Natural killer cell (primary cell): ENCODE measurements at regions not wholly inside any gene's neighbourhood (a gene's known extent, or its start where the extent isn't known, plus 50 kb on each side); places are given as distances from the start of the nearest gene placed in this dataset.

Source experiments
- ATAC-seq, 3 donors: fragments of 150-1000 bp in 2 of 3; fragments of 200-7000 bp in 1 of 3; cut with Tn5 transposase; 1 replicate in 1 of 3; 2 replicates in 2 of 3; pipeline ENCODE4 v1.10.0; 2021; ENCODE audit warnings: mild to moderate bottlenecking in 2 of 3, moderate library complexity in 2 of 3
- DNase-seq, 2 donors: peaks; one replicate each; pipeline versions ENCODE4 v3.0.0 to v3.0.0-alpha.2; 2013 to 2021; ENCODE audit warnings: mixed read lengths in 1 of 2
- H3K27ac ChIP-seq: one replicate; pipeline ENCODE4 v1.5.1; 2013; ENCODE audit warnings: mild to moderate bottlenecking, low read length
- H3K27me3 ChIP-seq: one replicate; pipeline ENCODE4 v1.6.1; 2013; ENCODE audit warnings: low read length; ENCODE audit not compliant: control insufficient read depth, insufficient read depth
- H3K36me3 ChIP-seq: one replicate; pipeline ENCODE4 v1.6.1; 2013; ENCODE audit warnings: low read length; ENCODE audit not compliant: control insufficient read depth, insufficient read depth
- H3K4me1 ChIP-seq: one replicate; pipeline ENCODE4 v1.6.1; 2013; ENCODE audit warnings: low read length; ENCODE audit not compliant: control insufficient read depth, insufficient read depth
- H3K4me3 ChIP-seq: one replicate; pipeline ENCODE4 v1.5.1; 2013; ENCODE audit warnings: low read length
- H3K9me3 ChIP-seq: one replicate; pipeline ENCODE4 v1.6.1; 2013; ENCODE audit warnings: low read length; ENCODE audit not compliant: control insufficient read depth, insufficient read depth
- H3K27ac Mint-ChIP-seq, 2 donors: one replicate each; pipeline ENCODE4 v1.8.0; 2022; ENCODE audit warnings: mild to moderate bottlenecking in 2 of 2, mixed read lengths in 2 of 2, moderate library complexity in 1 of 2
- H3K27me3 Mint-ChIP-seq, 2 donors: one replicate each; pipeline ENCODE4 v1.8.0; 2022; ENCODE audit warnings: low read depth in 2 of 2, mixed read lengths in 2 of 2
- H3K36me3 Mint-ChIP-seq: one replicate; pipeline ENCODE4 v1.8.0; 2022; ENCODE audit warnings: mixed read lengths
- H3K4me1 Mint-ChIP-seq, 2 donors: one replicate each; pipeline ENCODE4 v1.8.0; 2022; ENCODE audit warnings: mixed read lengths in 2 of 2
- H3K4me3 Mint-ChIP-seq: one replicate; pipeline ENCODE4 v1.8.0; 2022; ENCODE audit warnings: mild to moderate bottlenecking, moderate library complexity, mixed read lengths
- H3K9me3 Mint-ChIP-seq, 2 donors: one replicate each; pipeline ENCODE4 v1.8.0; 2022; ENCODE audit warnings: mixed read lengths in 2 of 2
- CTCF ChIP-seq: fragments of 200-600 bp; IDR thresholded peaks from one replicate; pipeline ENCODE4 v1.8.0; 2022; ENCODE audit warnings: antibody characterized with exemption
- WGBS: methylation state at CpG from one replicate; pipeline ENCODE4 v1.1.7; 2013; ENCODE audit warnings: missing lambda C conversion rate; ENCODE audit not compliant: insufficient coverage; 5-methylcytosine and 5-hydroxymethylcytosine counted together
- intact Hi-C: fragments of 100-400 bp; cut with micrococcal nuclease; formaldehyde crosslinking; loops from one replicate; pipeline ENCODE4 v1.14.2; 2022

DNA sequence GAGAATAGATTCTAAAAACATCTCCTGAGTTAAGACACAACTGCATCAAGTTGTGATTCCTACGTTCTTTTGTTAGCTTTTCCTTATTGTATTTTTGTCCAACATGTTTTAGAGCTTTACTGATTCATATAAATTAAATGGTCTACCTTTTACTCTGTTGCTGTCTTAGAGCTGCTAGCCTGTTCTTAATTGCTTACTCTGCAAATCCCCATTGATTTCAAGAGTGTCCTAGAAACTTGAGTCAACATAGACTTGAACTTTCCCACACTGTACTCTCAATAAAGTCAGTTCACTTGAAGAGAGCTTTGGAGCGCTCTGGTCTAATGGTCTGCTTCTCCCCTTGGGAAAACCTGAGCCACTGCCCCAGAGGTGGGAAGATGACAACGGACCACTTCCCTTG lies 343.9 kb downstream of the CCER1 start:
- Histone ChIP-seq H3K9me3 (no peaks in the 10 kb centered on the region), H3K4me1 (no peaks in the 10 kb centered on the region), H3K4me3 (no peak overlapping the region), H3K36me3 (no peaks in the 10 kb centered on the region), H3K27ac (no peak overlapping the region), H3K27me3 (no peaks in the 10 kb centered on the region)
- no peak overlapping the region for H3K4me3 Mint-ChIP-seq
- no peaks in the 10 kb centered on the region for H3K27me3 Mint-ChIP-seq
- intact Hi-C loops = no loop called here
- no peak overlapping the region for H3K27ac Mint-ChIP-seq
- DNase-seq (no peak), ATAC-seq (no peak)
- no peak for TF ChIP-seq CTCF
- 71% methylated on average over 3 of the region's 3 CpGs for WGBS
- no peaks in the 10 kb centered on the region for H3K36me3 Mint-ChIP-seq
- H3K4me1 Mint-ChIP-seq = no peaks in the 10 kb centered on the region
- peaks cover 2 to 8% of the 10 kb centered on the region in 2 donors for H3K9me3 Mint-ChIP-seq

DNA sequence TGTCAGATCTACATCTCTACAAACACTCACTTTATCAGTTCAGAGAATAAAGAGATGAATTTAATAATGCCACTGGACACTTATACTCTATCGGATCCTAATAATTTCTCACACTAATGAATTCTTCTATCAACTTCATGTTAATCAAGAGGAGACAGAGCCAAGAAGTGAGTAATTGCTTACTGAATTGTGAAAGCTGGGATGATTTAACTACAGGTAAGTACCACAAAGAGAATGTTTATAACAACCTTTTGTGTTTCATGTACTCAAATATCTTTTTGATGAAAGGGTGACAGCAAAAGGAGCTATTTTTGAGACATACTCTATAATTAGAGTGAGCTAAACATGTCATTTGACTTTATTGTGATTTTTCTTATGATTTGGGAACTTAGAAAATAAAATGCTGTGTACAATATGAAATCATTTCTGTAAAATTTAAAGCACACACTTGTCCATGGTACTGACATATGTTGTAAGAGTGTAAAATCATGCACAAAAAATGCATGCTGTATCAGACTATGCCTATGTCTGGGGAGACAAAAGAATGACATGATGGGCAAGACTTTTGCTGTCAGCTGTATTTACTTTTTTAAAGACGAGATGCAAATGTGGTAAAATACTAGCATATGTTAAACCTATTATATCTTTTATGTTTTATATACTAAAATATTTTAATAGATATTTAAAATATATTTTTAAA lies 361.2 kb downstream of the CCER1 start:
- H3K27ac ChIP-seq = no peak overlapping the region
- H3K4me1 ChIP-seq = no peaks in the 10 kb centered on the region
- no peak for TF ChIP-seq CTCF
- no peaks in the 10 kb centered on the region for H3K27me3 ChIP-seq
- no peaks in the 10 kb centered on the region for H3K9me3 ChIP-seq
- H3K4me1 Mint-ChIP-seq = no peaks in the 10 kb centered on the region
- DNase-seq (no peak), ATAC-seq (no peak)
- no peaks in the 10 kb centered on the region for H3K36me3 ChIP-seq
- H3K9me3 Mint-ChIP-seq = peaks cover 4 to 5% of the 10 kb centered on the region in 2 donors
- no peak overlapping the region for H3K27ac Mint-ChIP-seq
- H3K36me3 Mint-ChIP-seq = no peaks in the 10 kb centered on the region
- no peaks in the 10 kb centered on the region for H3K27me3 Mint-ChIP-seq
- intact Hi-C loops = no loop called here
- no peak overlapping the region for H3K4me3 ChIP-seq
- WGBS = no CpG with 5 or more reads among the region's 2 CpGs
- H3K4me3 Mint-ChIP-seq = no peak overlapping the region

GRCh38 chr12:90589956-90590355 lies 365.0 kb downstream of the CCER1 start:
- Mint-ChIP-seq H3K9me3 (peaks cover 9 to 12% of the 10 kb centered on the region in 2 donors), H3K36me3 (no peaks in the 10 kb centered on the region), H3K27ac (no peak overlapping the region), H3K4me3 (no peak overlapping the region), H3K27me3 (no peaks in the 10 kb centered on the region), H3K4me1 (no peaks in the 10 kb centered on the region)
- Histone ChIP-seq H3K9me3 (no peaks in the 10 kb centered on the region), H3K4me1 (no peaks in the 10 kb centered on the region), H3K4me3 (no peak overlapping the region), H3K27me3 (no peaks in the 10 kb centered on the region), H3K36me3 (no peaks in the 10 kb centered on the region), H3K27ac (no peak overlapping the region)
- TF ChIP-seq CTCF = no peak
- no peak for DNase-seq
- ATAC-seq = no peak
- intact Hi-C loops = no loop called here
- 86% methylated on average over 1 of the region's 1 CpG for WGBS
